Endometrium (tissue), 2 donors: ENCODE measurements at regions not wholly inside any gene's neighbourhood (a gene's known extent, or its start where the extent isn't known, plus 50 kb on each side); places are given as distances from the start of the nearest gene placed in this dataset.

Experiments
- FAIRE-seq: peaks from 2 replicates; lab custom pipeline; 2012; peaks lifted over from hg19 to GRCh38; lab: Jason Lieb, UNC
- donor health status: control.
- donor health status: control.

GRCh38 chr15:31828594-31828993 lies 201.7 kb upstream of the CHRNA7 start:
- FAIRE-seq: no peak

DNA sequence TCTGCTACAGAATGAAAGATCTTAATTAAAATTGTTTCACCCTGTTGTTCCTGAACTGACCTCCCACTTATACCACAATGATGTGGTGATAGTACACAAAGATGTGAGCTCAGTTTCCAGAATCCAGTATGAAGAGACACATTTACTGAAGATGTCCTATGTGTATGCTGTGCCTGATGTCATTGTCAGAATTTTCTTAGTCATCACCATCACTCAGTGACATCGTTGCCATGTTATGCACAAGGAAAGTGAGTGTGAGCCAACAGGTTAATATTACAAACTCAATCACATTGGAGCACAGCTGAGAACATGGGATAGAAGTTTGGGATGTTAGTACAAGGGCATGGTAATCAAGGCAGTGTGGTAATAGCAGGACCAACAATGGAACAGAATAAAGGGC lies 199.7 kb upstream of the CHRNA7 start:
- FAIRE-seq: no peak

- FAIRE-seq: no peak
These were observed 198.7 kb upstream of the CHRNA7 start for GRCh38 chr15:31831596-31831995.

DNA sequence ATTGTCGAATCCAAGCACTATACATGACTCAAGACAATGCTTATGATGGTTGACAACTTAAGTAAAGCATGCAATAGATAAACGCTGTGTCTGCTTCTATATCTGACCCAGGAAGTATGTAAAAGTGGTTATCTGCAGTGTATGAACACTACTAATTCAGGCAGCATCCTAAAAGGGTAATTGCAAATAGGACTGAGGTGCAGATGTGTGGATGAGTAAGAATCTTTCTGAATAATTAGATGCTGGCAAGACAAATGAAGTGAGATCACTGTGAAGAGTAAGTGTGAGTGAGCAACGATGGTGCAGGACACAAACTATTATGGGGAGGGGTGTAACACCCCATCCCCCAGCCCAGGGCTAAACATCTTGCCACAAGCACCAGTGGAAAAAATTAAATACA lies 195.7 kb upstream of the CHRNA7 start:
- no peak for FAIRE-seq

- no peak for FAIRE-seq
These were observed 190.9 kb upstream of the CHRNA7 start for GRCh38 chr15:31839388-31839787.

DNA sequence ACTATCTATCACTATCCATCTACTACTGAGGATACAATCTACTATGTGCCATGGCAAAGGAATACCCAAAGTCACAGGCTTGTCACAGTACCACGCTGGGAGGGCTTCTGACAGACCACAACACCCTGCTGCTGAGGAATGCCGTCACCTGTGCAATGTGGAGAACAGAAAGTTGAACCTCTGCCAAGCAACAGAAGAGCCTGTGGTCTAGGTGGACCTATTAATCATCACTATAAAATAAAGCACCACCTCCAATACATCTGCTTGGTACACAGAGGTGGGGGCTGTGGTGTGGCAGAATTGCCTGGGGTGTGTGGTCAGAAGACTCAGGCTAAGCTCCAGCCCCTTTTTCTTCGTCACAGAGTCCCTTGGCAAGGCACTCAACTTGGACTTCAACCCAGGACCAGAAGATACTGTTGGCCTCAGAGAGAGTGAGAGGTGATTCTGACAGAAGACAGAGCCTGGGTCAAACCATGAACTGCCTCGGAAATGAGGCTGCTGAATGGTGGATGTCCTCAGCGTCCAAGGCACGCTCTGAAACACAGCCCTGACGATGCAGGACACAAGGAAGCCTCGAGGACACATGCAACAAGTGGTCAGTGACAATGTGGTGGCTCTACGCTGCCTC lies 189.4 kb upstream of the CHRNA7 start:
- FAIRE-seq: no peak

DNA sequence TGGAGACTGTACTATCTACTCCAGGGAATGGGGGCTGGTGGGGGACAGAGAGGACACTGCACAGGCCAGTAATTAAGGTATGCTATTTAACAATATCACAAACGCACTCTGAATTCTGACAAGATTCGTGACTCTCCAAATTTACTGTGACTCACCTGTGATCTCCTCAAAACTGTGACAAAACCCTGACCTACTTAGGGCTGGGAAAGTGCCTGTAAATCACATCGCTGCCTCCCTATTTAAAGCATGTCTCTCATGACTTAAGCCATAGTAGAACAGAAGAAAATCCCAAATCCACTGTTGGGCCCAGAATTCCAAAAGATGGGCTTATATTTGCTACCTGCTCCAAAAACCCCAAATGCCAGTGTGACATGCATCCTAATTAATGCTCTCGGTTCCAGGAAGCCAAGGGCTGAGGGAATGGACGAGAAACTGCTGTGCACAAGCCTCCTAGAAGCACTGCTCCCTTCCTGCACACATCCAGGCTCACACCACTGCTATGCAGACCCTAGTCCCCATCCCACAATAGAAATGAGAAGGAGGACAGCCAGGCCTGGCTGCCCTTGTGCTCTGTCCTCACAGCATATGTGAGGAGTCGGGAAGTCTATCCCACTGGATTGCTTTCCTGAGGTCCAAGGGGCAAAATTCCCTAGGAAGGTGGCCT lies 187.7 kb upstream of the CHRNA7 start:
- FAIRE-seq: no peak

DNA sequence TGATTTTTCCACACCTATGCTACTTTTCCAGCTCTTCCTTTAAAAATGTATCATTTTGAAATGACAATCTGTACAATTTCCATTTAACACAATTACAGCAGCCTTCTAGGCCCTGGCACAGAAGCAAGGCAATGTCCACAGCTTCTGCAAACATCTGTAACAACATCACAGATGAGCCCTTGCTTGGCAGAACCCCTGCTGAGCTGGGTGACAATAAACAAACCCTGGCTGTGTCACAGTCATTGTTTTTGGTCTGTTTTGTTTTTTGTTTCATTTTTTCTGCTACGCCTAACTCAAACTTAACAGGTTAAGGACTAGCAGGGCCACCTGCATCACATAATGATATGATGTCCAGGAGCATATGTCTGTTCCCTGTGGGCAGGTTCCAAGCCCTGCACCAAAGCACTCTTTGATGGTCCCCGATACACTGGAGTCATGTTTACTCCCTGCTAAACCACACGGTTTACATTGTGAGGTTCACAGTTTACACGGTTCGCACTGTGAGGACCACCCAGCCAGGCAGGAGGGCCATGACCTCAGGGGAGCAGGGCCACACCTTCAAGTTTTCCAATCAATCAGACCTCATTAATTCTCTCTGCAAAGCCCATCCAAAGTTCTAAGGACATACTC lies 186.8 kb upstream of the CHRNA7 start:
- FAIRE-seq: no peak

DNA sequence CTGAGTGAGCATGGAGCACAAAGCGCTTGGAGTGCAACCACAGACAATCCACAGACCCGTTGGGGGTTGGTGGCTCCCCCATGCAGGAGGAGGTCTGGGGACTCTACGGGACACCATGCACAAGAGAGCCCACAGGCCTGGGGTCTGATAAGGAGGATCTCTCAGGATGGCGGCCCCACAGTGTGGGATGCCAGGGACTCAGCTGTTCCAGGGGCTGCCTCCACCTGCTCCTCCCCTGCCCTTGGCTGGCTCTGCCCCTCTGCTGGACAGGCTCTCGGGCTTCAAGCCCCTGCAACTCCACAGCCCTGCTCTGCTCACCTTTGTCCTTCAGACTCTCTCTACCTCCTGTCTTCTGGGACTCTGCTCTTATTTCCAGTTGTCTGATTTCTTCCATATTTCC lies 184.5 kb upstream of the CHRNA7 start:
- FAIRE-seq: no peak

DNA sequence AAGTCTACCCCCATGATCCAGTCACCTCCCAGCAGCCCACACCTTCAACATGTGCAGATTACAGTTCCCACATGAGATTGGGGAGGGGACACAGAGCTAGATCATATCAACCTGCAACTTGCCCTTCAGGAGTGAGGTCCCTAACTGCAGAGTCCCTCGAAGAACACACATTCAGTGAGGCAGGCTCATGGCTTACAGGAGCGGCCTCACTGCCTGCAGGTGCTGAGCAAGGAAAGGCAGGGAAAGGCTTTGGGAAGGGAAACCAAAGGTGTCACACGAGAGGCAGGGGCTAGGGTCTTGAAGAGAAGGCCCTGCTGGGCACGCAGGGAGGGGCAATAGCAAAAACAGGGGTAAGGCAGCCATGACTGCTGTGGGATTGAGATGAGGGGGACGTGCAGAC lies 182.4 kb upstream of the CHRNA7 start:
- no peak for FAIRE-seq

DNA sequence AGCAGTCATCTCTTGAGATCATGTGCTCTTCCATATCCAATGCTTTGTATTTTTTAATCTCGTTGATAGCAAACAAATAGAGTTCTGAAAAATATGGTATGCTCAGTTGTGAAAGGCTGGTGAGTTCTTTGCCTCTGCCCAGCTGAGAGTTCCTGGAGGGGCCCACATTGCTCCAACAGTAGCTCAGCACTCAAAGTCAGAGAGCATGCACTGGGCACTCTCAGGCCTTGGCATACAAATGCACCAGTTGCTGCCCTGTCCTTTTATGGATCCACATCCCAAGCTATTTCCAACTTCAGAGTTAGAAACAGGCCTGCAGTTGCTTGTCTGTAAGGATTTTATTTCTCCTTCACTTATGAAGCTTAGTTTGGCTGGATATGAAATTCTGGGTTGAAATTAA lies 181.7 kb upstream of the CHRNA7 start:
- no peak for FAIRE-seq

GRCh38 chr15:31852933-31853799 lies 177.1 kb upstream of the CHRNA7 start:
- FAIRE-seq: no peak

DNA sequence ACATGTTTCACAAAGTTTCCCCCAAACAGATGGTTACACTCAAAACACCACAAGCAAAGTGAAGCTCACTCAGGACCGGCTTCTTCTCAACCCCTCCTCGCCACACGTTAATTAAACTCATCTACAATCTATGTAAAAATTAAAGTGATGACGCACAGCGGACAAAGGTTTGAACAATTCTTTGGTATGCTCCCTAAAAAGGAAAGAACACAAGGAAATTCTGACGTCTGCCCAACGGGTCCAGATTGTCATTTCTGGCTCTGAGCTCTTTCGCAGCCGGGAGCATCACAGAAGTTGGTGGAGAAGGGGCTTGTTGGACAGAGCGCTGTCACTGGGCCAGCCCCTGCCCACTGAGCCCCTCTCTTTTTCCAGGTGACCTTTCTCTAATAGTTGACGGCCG lies 173.7 kb upstream of the CHRNA7 start:
- FAIRE-seq: no peak

- no peak for FAIRE-seq
These were observed 173.1 kb upstream of the CHRNA7 start for GRCh38 chr15:31857194-31857593.

DNA sequence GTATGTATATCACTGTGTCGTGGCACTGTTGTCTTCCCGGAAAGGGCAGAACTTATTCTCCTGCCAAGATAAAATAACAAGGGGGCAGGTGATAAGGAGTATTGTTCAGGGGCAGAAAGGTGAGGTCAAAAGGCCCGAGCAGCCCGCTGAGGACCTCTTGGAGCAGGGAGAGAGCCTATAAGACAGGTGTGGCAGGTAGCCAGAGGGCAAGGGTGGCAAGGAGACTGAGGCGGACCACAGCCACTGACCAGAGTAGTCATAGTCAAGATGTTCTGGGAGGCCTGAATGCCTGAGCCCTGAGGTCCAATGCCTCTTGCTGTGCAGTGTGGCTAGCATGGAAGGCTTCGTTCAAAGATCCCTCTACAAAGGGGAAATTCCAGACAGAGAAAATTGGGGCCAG lies 172.3 kb upstream of the CHRNA7 start:
- no peak for FAIRE-seq

- FAIRE-seq: no peak
These were observed 164.1 kb upstream of the CHRNA7 start for GRCh38 chr15:31866248-31866647.

DNA sequence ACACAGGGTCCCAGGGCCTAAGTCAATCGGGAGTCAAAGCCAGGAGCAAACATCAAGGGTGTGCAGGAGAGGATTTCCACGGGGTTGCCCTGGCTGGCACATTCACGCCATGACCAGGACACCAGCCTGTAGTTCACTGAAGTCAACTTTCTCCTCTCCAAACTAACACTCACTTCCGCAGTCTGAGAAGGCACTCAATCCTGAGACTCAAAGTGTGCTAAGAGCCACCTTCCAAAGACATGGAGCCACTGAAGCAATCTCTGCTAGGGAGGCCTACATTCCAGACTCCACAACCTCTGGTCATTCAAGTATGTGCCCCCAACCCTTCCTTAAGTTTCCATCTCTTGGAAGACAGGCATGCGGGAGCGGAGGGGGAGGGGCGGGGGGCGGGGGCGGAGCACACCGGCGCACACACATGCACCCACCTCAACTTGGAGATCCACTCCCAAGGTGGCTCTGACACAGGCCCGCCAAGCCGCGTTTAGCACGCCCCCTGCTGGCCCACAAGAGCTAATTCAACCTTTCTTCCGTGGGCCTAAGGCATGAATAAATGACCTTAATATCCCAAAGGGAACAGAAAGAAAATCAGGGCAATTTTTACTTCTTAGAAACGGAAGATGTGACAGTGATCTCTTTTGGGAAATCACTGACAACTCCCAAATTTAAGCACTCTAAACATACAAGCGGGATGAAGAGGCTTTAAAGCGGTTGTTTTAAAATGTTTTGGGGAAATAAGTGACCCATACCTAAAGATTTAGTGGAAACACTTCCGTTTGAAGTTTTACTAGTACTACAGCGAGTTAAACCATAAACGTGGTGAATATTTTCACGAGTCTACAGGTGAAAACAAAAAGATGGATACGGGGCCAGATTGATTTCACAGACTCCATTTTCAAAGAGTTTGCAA lies 162.5 kb upstream of the CHRNA7 start:
- FAIRE-seq: no peak

DNA sequence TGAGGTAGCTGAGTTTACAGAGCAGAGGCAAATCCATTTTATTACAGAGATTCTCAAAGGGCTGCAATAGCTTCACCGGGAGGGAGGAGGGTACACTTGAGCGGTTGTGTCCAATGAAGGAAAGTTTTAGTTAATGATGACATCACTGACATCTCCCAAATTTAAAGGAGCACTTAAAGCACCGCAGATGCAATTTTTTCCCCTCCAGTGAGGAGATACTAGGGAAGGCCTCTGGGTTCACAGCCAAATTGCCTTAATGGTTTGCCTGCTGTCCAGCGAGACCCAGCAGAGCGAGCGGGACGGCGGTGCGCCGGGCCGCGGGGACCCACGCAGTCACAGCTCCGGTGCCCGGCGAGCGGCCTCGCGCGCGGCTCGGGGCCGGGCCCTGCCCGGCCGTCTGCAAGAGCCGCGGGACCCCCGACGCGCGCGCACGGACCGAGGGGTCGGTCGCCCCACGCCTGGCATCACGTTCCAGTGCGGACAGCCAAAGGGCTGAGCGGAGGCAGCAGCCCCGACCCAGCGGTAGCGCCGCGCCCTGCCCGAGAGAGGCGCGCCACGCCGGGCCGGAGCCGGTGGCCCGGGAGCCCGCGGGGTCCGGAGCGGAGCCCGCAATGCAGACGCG lies 160.5 kb upstream of the CHRNA7 start:
- FAIRE-seq: no peak

DNA sequence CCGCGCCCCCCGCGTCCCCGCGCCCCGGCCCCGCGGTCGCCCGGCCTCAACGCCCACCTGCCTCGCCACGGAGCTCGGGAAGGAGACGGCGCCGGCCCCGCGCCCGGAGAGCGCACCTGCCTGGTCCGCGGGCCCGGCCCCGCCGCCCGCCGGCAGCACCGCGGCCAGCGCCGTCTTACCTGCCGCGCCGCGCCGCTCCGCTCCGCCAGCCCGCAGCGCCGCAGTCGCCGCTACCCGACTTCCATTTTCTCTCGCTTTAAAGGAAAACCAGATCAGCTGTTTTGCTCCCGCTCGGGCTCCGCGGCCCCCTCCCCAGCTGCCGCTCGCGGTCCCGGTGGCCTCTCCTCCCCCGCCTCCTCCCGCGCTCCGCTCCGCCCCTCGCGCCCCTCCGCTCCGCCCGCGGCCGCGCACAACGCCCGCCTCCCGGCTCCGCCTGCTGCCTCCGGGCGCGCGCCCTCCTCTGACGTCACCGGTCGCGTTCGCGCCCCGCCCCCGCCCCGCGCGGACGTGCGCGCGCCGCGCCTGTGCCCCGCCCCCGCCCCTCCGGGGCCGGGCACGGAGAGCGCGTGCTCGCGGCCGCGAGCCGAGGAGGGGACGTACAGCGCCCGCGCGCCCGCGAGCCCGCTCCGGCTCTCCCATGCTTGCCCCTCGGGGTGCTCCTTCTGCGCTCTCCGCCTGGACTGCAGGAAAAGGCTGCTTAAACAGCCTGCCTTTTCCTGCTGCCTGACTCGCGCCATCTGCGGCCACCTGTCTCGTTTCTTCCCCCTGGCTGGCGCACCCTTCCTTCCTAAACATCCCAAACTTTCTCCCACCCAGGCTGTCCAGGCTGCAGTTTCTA lies 159.8 kb upstream of the CHRNA7 start, which contains the start of gene OTUD7A:
Gene OTUD7A (minus strand): TSS at position 346 of the 838 bp plus-strand sequence.
- no peak for FAIRE-seq

- no peak for FAIRE-seq
These were observed 159.0 kb upstream of the CHRNA7 start for GRCh38 chr15:31871166-31871886.
